GM21515 (cell line): ENCODE measurements at regions not wholly inside any gene's neighbourhood (a gene's known extent, or its start where the extent isn't known, plus 50 kb on each side); places are given as distances from the start of the nearest gene placed in this dataset.

Source experiments
- ATAC-seq: cut with Tn5 transposase; IDR thresholded peaks from one replicate; pipeline ENCODE4 v1.9.1; 2021; ENCODE audit not compliant: unreplicated experiment

GRCh38 chr7:52502281-52502680, 533.2 kb upstream of the POM121L12 start:
- ATAC-seq = no peak

- ATAC-seq = no peak
These were observed 533.7 kb upstream of the POM121L12 start for GRCh38 chr7:52501696-52502095.

GRCh38 chr7:52500841-52501240, 534.6 kb upstream of the POM121L12 start:
- ATAC-seq = no peak

- no peak for ATAC-seq
These were observed 537.1 kb upstream of the POM121L12 start for GRCh38 chr7:52498366-52498765.

GRCh38 chr7:52486267-52486666, 549.2 kb upstream of the POM121L12 start:
- no peak for ATAC-seq

GRCh38 chr7:52482076-52482475, 553.4 kb upstream of the POM121L12 start:
- no peak for ATAC-seq

GRCh38 chr7:52481571-52481970, 553.9 kb upstream of the POM121L12 start:
- no peak for ATAC-seq

GRCh38 chr7:52479990-52480389, 555.4 kb upstream of the POM121L12 start:
- no peak for ATAC-seq

GRCh38 chr7:52475001-52475582, 560.3 kb upstream of the POM121L12 start:
- no peak for ATAC-seq

- ATAC-seq = no peak
These were observed 561.7 kb upstream of the POM121L12 start for GRCh38 chr7:52473756-52474155.

- ATAC-seq = no peak
These were observed 563.3 kb upstream of the POM121L12 start for GRCh38 chr7:52472006-52472620.

- ATAC-seq = no peak
These were observed 570.2 kb upstream of the POM121L12 start for GRCh38 chr7:52465216-52465615.

- no peak for ATAC-seq
These were observed 572.1 kb upstream of the POM121L12 start for GRCh38 chr7:52463341-52463740.

GRCh38 chr7:52462474-52462873, 573.0 kb upstream of the POM121L12 start:
- no peak for ATAC-seq

- no peak for ATAC-seq
These were observed 579.9 kb upstream of the POM121L12 start for GRCh38 chr7:52455571-52455970.

- ATAC-seq = no peak
These were observed 584.6 kb upstream of the POM121L12 start for GRCh38 chr7:52450816-52451215.

- no peak for ATAC-seq
These were observed 587.8 kb upstream of the POM121L12 start for GRCh38 chr7:52447581-52448180.

GRCh38 chr7:52436278-52436677, 599.2 kb upstream of the POM121L12 start:
- ATAC-seq = no peak

GRCh38 chr7:52431082-52431815, 604.2 kb upstream of the POM121L12 start:
- ATAC-seq = no peak

- no peak for ATAC-seq
These were observed 612.2 kb upstream of the POM121L12 start for GRCh38 chr7:52423251-52423650.

GRCh38 chr7:52413051-52413450, 622.4 kb upstream of the POM121L12 start:
- no peak for ATAC-seq

- ATAC-seq = no peak
These were observed 625.4 kb upstream of the POM121L12 start for GRCh38 chr7:52410032-52410431.
